GM12873 (cell line): ENCODE measurements at regions not wholly inside any gene's neighbourhood (a gene's known extent, or its start where the extent isn't known, plus 50 kb on each side); places are given as distances from the start of the nearest gene placed in this dataset.

Experiments
- CTCF ChIP-seq: IDR thresholded peaks from 2 replicates; pipeline ENCODE4 v1.5.1; 2012; ENCODE audit warnings: low read depth, mild to moderate bottlenecking, moderate library complexity, low read length, control low read depth; ENCODE audit not compliant: insufficient read depth; ENCODE audit errors: missing control alignments

- TF ChIP-seq CTCF = no peak
These were observed 301.1 kb downstream of the SHANK2 start for GRCh38 chr11:70951139-70951804.

- no peak for TF ChIP-seq CTCF
These were observed 300.2 kb downstream of the SHANK2 start for GRCh38 chr11:70952191-70952590.

GRCh38 chr11:70953720-70954119 lies 298.7 kb downstream of the SHANK2 start:
- no peak for TF ChIP-seq CTCF

GRCh38 chr11:70954471-70954870 lies 297.9 kb downstream of the SHANK2 start:
- no peak for TF ChIP-seq CTCF
